Fibroblast of lung (primary cell): ENCODE measurements at regions not wholly inside any gene's neighbourhood (a gene's known extent, or its start where the extent isn't known, plus 50 kb on each side); places are given as distances from the start of the nearest gene placed in this dataset.

Source experiments
- DNase-seq, 2 donors: peaks; one replicate each; pipeline versions ENCODE4 v3.0.0 to v3.0.0-alpha.2; 2010; ENCODE audit warnings: low read depth in 2 of 2
- H2AFZ ChIP-seq: 2 replicates; pipeline ENCODE4 v1.5.1; 2012; ENCODE audit warnings: low read length, control low read depth, inconsistent platforms
- H3K27ac ChIP-seq: 2 replicates; pipeline ENCODE4 v1.5.1; 2011; ENCODE audit warnings: low read length, control low read depth; ENCODE audit not compliant: insufficient read depth
- H3K27me3 ChIP-seq: 2 replicates; pipeline ENCODE4 v1.5.1; 2011; ENCODE audit warnings: mild to moderate bottlenecking, low read length; ENCODE audit not compliant: control insufficient read depth, insufficient read depth
- H3K36me3 ChIP-seq: 2 replicates; pipeline ENCODE4 v1.5.1; 2011; ENCODE audit warnings: low read length; ENCODE audit not compliant: control insufficient read depth, insufficient read depth
- H3K4me1 ChIP-seq: 2 replicates; pipeline ENCODE4 v1.5.1; 2011; ENCODE audit warnings: low read length; ENCODE audit not compliant: control insufficient read depth, insufficient read depth; ENCODE audit errors: extremely low read depth
- H3K4me2 ChIP-seq: 2 replicates; pipeline ENCODE4 v1.5.1; 2011; ENCODE audit warnings: low read length, control low read depth; ENCODE audit not compliant: insufficient read depth; ENCODE audit errors: extremely low read depth
- H3K4me3 ChIP-seq, 4 experiments: fragments of 200-600 bp in 1 of 4; sonication (generic) in 1 of 4; replicated peaks in 1 of 4; 2 replicates each; pipeline ENCODE4 v1.5.1; 2011 to 2016; ENCODE audit warnings: low read length in 4 of 4, low read depth in 3 of 4, mild to moderate bottlenecking in 3 of 4, control low read depth in 2 of 4, inconsistent platforms in 1 of 4, mixed read lengths in 1 of 4; ENCODE audit not compliant: insufficient read depth in 1 of 4; ENCODE audit errors: control extremely low read depth in 1 of 4
- H3K79me2 ChIP-seq: 2 replicates; pipeline ENCODE4 v1.5.1; 2012; ENCODE audit warnings: mild to moderate bottlenecking, low read length, inconsistent platforms; ENCODE audit not compliant: control insufficient read depth, insufficient read depth
- H3K9ac ChIP-seq: 2 replicates; pipeline ENCODE4 v1.5.1; 2011; ENCODE audit warnings: mild to moderate bottlenecking, low read length, control low read depth; ENCODE audit not compliant: insufficient read depth
- H3K9me3 ChIP-seq: 2 replicates; pipeline ENCODE4 v1.5.1; 2012; ENCODE audit warnings: low read depth, low read length; ENCODE audit not compliant: control insufficient read depth, insufficient read depth
- H4K20me1 ChIP-seq: 2 replicates; pipeline ENCODE4 v1.5.1; 2011; ENCODE audit warnings: low read length; ENCODE audit not compliant: control insufficient read depth, insufficient read depth; ENCODE audit errors: extremely low read depth
- EZH2 ChIP-seq: IDR thresholded peaks from 2 replicates; pipeline ENCODE4 v1.5.1; 2012; ENCODE audit warnings: low read length, control low read depth, mild to moderate bottlenecking; ENCODE audit errors: missing control alignments
- TF ChIP-seq, protein P1 (sequence below), 2 donors: IDR thresholded peaks in 1 of 2; conservative IDR thresholded peaks in 1 of 2; 1 replicate in 1 of 2; 2 replicates in 1 of 2; pipeline ENCODE4 v1.5.1; 2011 to 2012; ENCODE audit warnings: low read length in 2 of 2, control low read depth in 1 of 2, inconsistent platforms in 1 of 2, low read depth in 1 of 2, mild to moderate bottlenecking in 1 of 2

DNA sequence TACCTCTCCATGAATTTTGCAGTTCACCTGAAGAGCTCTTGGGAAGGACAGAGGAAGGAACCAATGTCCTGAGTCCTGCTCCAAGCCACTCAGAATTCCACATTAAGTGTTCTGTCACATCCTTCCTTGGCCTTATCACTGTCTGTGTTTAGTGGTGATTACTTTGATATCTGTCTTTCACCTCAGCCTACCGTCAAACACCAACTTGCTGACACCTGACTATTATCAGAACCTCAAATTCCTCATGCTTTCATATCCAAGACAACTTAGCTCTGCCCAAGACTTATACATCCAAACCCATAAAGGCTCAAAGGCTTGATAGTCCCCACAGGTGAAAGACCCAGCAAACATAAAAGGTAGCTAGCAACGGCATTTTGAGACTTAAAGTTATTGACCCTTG lies 280.0 kb downstream of the MEX3B start:
- H3K36me3 ChIP-seq, result no peaks in the 10 kb centered on the region
- H3K9ac ChIP-seq, result no peak overlapping the region
- no peak overlapping the region for H3K4me2 ChIP-seq
- no peaks in the 10 kb centered on the region for H3K9me3 ChIP-seq
- H4K20me1 ChIP-seq, result no peaks in the 10 kb centered on the region
- no peaks in the 10 kb centered on the region for H3K79me2 ChIP-seq
- H3K4me1 ChIP-seq, result no peaks in the 10 kb centered on the region
- H3K4me3 ChIP-seq, result no peak overlapping the region
- no peak for DNase-seq
- no peaks in the 10 kb centered on the region for H3K27me3 ChIP-seq
- H3K27ac ChIP-seq, result no peak overlapping the region
- no peak for TF ChIP-seq EZH2
- H2AFZ ChIP-seq, result no peak overlapping the region

DNA sequence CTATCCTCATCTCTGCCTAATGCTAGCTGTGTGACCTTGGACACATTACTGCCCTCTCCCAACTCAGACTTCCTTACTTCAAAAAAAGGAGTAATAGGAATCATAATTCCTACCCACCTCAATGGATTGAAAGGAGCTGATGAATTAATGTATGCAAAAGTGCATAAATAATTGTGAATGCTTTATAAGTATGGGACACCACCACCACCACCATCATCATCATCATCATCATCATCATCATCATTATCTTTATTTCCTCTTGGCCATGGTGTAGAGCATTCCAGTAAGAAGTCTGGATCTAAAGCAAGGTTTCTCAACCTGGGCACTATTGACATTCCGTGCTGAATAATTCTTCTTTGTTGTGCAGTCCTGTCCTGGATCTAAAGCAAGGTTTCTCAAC lies 282.5 kb downstream of the MEX3B start:
- no peaks in the 10 kb centered on the region for H3K79me2 ChIP-seq
- H3K4me2 ChIP-seq, result no peak overlapping the region
- no peaks in the 10 kb centered on the region for H3K9me3 ChIP-seq
- DNase-seq, result no peak
- H3K4me1 ChIP-seq, result no peaks in the 10 kb centered on the region
- no peak overlapping the region for H2AFZ ChIP-seq
- H3K9ac ChIP-seq, result no peak overlapping the region
- H3K27me3 ChIP-seq, result no peaks in the 10 kb centered on the region
- H4K20me1 ChIP-seq, result no peaks in the 10 kb centered on the region
- H3K4me3 ChIP-seq, result no peak overlapping the region
- TF ChIP-seq, protein P1, sequence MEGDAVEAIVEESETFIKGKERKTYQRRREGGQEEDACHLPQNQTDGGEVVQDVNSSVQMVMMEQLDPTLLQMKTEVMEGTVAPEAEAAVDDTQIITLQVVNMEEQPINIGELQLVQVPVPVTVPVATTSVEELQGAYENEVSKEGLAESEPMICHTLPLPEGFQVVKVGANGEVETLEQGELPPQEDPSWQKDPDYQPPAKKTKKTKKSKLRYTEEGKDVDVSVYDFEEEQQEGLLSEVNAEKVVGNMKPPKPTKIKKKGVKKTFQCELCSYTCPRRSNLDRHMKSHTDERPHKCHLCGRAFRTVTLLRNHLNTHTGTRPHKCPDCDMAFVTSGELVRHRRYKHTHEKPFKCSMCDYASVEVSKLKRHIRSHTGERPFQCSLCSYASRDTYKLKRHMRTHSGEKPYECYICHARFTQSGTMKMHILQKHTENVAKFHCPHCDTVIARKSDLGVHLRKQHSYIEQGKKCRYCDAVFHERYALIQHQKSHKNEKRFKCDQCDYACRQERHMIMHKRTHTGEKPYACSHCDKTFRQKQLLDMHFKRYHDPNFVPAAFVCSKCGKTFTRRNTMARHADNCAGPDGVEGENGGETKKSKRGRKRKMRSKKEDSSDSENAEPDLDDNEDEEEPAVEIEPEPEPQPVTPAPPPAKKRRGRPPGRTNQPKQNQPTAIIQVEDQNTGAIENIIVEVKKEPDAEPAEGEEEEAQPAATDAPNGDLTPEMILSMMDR (conservative IDR thresholded peaks at IDR 0.05 in 1 of 2, IDR thresholded peaks at IDR 0.05 in 1 of 2; ENCODE audit: low read depth in 1 of 2, low read length in 2 of 2), result no peak
- no peak for TF ChIP-seq EZH2
- H3K36me3 ChIP-seq, result no peaks in the 10 kb centered on the region
- H3K27ac ChIP-seq, result no peak overlapping the region

DNA sequence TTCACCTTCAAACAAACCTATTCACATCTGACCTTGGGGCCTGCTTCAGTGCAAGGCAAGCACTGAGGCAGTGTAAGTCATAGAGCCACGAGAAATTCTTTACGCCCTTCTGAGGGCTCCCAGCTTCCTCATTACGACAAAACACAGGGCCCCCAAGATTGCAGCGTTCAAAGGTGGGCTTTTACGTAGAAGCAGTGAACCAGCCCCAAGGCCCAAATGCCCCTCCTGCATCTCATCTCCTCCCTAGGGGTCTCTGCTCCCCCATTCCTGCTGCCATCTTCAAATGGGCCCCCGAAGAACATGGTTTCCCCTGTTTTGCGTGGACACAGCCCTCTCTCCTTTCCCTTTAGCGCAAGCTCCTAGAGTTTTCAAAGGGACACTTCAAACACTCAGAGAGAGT lies 285.1 kb downstream of the MEX3B start:
- Histone ChIP-seq H3K9ac (no peak overlapping the region), H3K27ac (no peak overlapping the region), H3K4me2 (no peak overlapping the region), H3K27me3 (no peaks in the 10 kb centered on the region), H3K36me3 (no peaks in the 10 kb centered on the region), H3K79me2 (no peaks in the 10 kb centered on the region), H4K20me1 (no peaks in the 10 kb centered on the region), H3K9me3 (no peaks in the 10 kb centered on the region), H2AFZ (no peak overlapping the region), H3K4me3 (no peak overlapping the region), H3K4me1 (no peaks in the 10 kb centered on the region)
- TF ChIP-seq, protein P1 (conservative IDR thresholded peaks at IDR 0.05 in 1 of 2, IDR thresholded peaks at IDR 0.05 in 1 of 2; ENCODE audit: low read depth in 1 of 2, low read length in 2 of 2), result no peak
- TF ChIP-seq EZH2, result no peak
- DNase-seq, result no peak

DNA sequence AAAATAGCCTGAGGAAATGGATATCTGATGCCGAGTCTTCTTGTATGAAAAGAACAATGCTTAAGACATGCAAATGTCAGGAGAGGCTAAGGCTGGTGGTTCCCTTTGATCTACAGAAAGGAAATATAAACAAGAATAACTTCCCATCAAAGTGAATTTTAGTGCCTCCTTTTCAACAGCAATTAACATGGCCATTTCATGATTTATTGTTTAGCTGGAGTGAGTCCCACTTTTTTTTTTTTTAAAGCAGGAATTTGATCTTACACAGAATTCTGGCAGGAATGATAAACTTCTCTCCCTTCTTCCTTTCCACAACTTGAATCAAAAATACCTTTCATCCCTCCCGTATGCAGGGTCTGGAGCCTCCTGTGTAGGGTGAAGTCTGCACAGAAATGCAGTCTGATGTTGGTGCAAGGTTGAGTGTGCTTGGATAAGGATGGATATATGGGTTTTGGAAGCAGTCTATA lies 287.0 kb downstream of the MEX3B start:
- no peaks in the 10 kb centered on the region for H3K27me3 ChIP-seq
- H3K9ac ChIP-seq, result no peak overlapping the region
- DNase-seq, result no peak
- H3K4me2 ChIP-seq, result no peak overlapping the region
- no peaks in the 10 kb centered on the region for H3K36me3 ChIP-seq
- TF ChIP-seq, protein P1 (conservative IDR thresholded peaks at IDR 0.05 in 1 of 2, IDR thresholded peaks at IDR 0.05 in 1 of 2; ENCODE audit: low read depth in 1 of 2, low read length in 2 of 2), result no peak
- TF ChIP-seq EZH2, result no peak
- H3K4me1 ChIP-seq, result no peaks in the 10 kb centered on the region
- H3K27ac ChIP-seq, result no peak overlapping the region
- H2AFZ ChIP-seq, result no peak overlapping the region
- no peaks in the 10 kb centered on the region for H4K20me1 ChIP-seq
- no peaks in the 10 kb centered on the region for H3K9me3 ChIP-seq
- H3K79me2 ChIP-seq, result no peaks in the 10 kb centered on the region
- H3K4me3 ChIP-seq, result no peak overlapping the region
